Spleen (tissue), 7 donors: ENCODE measurements at regions not wholly inside any gene's neighbourhood (a gene's known extent, or its start where the extent isn't known, plus 50 kb on each side); places are given as distances from the start of the nearest gene placed in this dataset.

Experiments
- CTCF ChIP-seq, 11 experiments: fragments of 200-600 bp in 7 of 11; fragments of 450-650 bp in 4 of 11; sonication (generic) in 4 of 11; IDR thresholded peaks in 8 of 11; conservative IDR thresholded peaks in 3 of 11; 1 replicate in 7 of 11; 2 replicates in 4 of 11; pipeline versions ENCODE4 v1.4.0 to v1.8.0; 2016 to 2021; ENCODE audit warnings: antibody characterized with exemption in 11 of 11, inconsistent platforms in 4 of 11, mild to moderate bottlenecking in 1 of 11
- POLR2A ChIP-seq, 3 donors: fragments of 450-650 bp; IDR thresholded peaks; one replicate each; pipeline ENCODE4 v1.5.1; 2017; ENCODE audit warnings: antibody characterized with exemption in 3 of 3, mild to moderate bottlenecking in 1 of 3
- POLR2AphosphoS5 ChIP-seq, 3 donors: sonication (generic); formaldehyde crosslinking; IDR thresholded peaks; one replicate each; pipeline ENCODE4 v1.5.1; 2017; ENCODE audit warnings: antibody characterized with exemption in 3 of 3
- donor health status: DM: no; HTN: no; CAD: no; lungs with moderate emphysema.
- donor health status: DM: no; HTN: no; CAD: no.
- donor health status: DM: no; HTN: no; CAD: no.

GRCh38 chr14:55799508-55800095, 219.6 kb downstream of the KTN1 start:
- no peak for TF ChIP-seq CTCF (IDR thresholded peaks at IDR 0.05 in 8 of 11, conservative IDR thresholded peaks at IDR 0.05 in 3 of 11)
- TF ChIP-seq POLR2A (IDR thresholded peaks at IDR 0.05), result no peak
- TF ChIP-seq POLR2AphosphoS5 (IDR thresholded peaks at IDR 0.05), result no peak
